ENCODE measurements at regions not wholly inside any gene's neighbourhood (a gene's known extent, or its start where the extent isn't known, plus 50 kb on each side); places are given as distances from the start of the nearest gene placed in this dataset.
"Not testable (repeated sequence)": the region's sequence is repeated elsewhere in the genome, so short reads cannot be mapped to it uniquely, and the experiment has no call there.

GRCh38 chr7:57638666-57639065 is 188.7 kb downstream of the ZNF716 start:
- WGBS, 2 donors: 47 to 65% methylated on average over 2 of the region's 2 CpGs
- no peak overlapping the region for H3K27ac ChIP-seq
- H3K27me3 ChIP-seq: no peaks in the 10 kb centered on the region
- H3K36me3 ChIP-seq (ENCODE audit: low read depth, missing control alignments): no peaks in the 10 kb centered on the region
- no peak for DNase-seq
- intact Hi-C loops (cut with DNase I; ENCODE audit: low total_unique reads): no loop called here
- H3K9me3 ChIP-seq: no peaks in the 10 kb centered on the region
- H3K4me3 ChIP-seq: no peak overlapping the region
- H3K4me1 ChIP-seq: no peaks in the 10 kb centered on the region
- TF ChIP-seq, protein P1, sequence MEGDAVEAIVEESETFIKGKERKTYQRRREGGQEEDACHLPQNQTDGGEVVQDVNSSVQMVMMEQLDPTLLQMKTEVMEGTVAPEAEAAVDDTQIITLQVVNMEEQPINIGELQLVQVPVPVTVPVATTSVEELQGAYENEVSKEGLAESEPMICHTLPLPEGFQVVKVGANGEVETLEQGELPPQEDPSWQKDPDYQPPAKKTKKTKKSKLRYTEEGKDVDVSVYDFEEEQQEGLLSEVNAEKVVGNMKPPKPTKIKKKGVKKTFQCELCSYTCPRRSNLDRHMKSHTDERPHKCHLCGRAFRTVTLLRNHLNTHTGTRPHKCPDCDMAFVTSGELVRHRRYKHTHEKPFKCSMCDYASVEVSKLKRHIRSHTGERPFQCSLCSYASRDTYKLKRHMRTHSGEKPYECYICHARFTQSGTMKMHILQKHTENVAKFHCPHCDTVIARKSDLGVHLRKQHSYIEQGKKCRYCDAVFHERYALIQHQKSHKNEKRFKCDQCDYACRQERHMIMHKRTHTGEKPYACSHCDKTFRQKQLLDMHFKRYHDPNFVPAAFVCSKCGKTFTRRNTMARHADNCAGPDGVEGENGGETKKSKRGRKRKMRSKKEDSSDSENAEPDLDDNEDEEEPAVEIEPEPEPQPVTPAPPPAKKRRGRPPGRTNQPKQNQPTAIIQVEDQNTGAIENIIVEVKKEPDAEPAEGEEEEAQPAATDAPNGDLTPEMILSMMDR (IDR thresholded peaks at IDR 0.05): no peak
- no peak for TF ChIP-seq POLR2A (IDR thresholded peaks at IDR 0.05)

DNA sequence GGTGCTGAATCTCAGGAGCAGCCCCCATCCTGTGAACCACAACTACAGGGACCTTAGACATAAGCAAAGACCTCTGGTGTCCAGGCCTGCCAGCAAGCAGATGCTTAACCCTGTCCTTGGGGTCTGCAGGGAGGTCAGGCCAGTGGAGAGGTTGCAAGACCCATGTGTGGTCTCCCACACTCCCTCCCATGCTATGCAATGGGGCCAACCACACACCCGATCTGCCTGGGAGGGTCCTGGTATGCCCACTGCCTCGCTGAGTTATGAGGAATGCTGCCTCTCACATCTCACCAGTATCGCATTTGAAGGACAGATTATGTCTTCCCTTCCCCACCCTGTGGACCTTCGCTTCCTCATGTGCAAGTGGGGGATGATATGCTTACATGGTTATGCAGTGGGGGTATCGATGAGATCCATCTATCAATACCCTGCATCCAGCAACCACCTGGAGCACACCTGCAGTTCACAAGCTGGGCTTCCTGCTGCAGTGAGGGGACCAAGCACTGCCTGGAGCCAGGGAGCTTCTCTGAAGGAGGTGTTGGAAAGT is 191.6 kb downstream of the ZNF716 start:
- Histone ChIP-seq H3K9me3 (no peaks in the 10 kb centered on the region), H3K27ac (no peak overlapping the region), H3K4me3 (no peak overlapping the region), H3K27me3 (no peaks in the 10 kb centered on the region), H3K4me1 (no peaks in the 10 kb centered on the region), H3K36me3 (ENCODE audit: low read depth, missing control alignments) (no peaks in the 10 kb centered on the region)
- WGBS, 2 donors: 74 to 91% methylated on average over 5 of the region's 5 CpGs
- no peak for TF ChIP-seq POLR2A (IDR thresholded peaks at IDR 0.05)
- TF ChIP-seq, protein P1 (IDR thresholded peaks at IDR 0.05): no peak
- DNase-seq: no peak
- intact Hi-C loops (cut with DNase I; ENCODE audit: low total_unique reads): no loop called here

- no peak overlapping the region for H3K27ac ChIP-seq
- no peaks in the 10 kb centered on the region for H3K27me3 ChIP-seq
- no peaks in the 10 kb centered on the region for H3K4me1 ChIP-seq
- WGBS, 2 donors: 59% methylated on average over 4 of the region's 4 CpGs; no CpG with 5 or more reads in 1 of the 2 donors
- H3K9me3 ChIP-seq: no peaks in the 10 kb centered on the region
- TF ChIP-seq, protein P1 (IDR thresholded peaks at IDR 0.05): no peak
- TF ChIP-seq POLR2A (IDR thresholded peaks at IDR 0.05): no peak
- intact Hi-C loops (cut with DNase I; ENCODE audit: low total_unique reads): no loop called here
- H3K36me3 ChIP-seq (ENCODE audit: low read depth, missing control alignments): no peaks in the 10 kb centered on the region
- no peak overlapping the region for H3K4me3 ChIP-seq
- DNase-seq: no peak
Measured at GRCh38 chr7:57642730-57643129, 192.8 kb downstream of the ZNF716 start.

DNA sequence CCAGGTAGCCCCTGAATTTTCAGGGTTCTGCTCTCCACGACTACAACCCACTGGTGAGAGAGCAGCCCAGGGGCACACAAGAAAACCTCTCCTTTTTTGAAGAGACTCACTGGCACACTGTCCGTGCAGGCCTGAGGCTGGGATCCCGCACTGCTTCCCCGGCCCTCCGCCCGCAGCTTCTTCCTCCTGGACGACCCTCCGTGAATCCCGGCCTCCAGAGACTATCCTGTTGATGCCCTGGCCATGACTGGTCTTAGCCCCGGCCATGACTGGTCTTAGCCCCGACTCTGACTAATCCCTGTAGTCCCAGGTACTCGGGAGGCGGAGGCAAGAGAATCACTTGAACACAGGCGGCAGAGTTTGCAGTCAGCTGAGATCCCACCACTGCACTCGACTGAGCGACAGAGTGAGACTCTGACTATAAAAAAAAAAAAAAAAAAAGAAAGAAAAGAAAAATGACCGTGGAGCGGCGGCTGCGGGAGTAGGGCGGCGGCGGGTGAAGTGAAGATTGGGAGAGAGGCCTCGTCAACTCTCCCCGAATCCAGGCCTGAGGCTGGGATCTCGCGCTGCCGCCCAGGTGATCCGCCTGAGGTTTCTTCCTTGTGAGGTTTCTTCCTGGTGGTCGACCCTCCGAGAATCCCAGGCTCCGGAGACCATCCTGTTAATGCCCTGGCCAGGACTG is 196.4 kb downstream of the ZNF716 start:
- Histone ChIP-seq H3K27ac (no peak overlapping the region), H3K36me3 (ENCODE audit: low read depth, missing control alignments) (no peaks in the 10 kb centered on the region), H3K4me1 (no peaks in the 10 kb centered on the region), H3K9me3 (no peaks in the 10 kb centered on the region), H3K4me3 (peak overlapping the region in 1 of 2 donors; percentile 34), H3K27me3 (no peaks in the 10 kb centered on the region)
- WGBS, 2 donors: 57 to 64% methylated on average over 32 of the region's 32 CpGs
- no peak for DNase-seq
- TF ChIP-seq, protein P1 (IDR thresholded peaks at IDR 0.05): no peak
- TF ChIP-seq POLR2A (IDR thresholded peaks at IDR 0.05): no peak
- intact Hi-C loops (cut with DNase I; ENCODE audit: low total_unique reads): no loop called here

DNA sequence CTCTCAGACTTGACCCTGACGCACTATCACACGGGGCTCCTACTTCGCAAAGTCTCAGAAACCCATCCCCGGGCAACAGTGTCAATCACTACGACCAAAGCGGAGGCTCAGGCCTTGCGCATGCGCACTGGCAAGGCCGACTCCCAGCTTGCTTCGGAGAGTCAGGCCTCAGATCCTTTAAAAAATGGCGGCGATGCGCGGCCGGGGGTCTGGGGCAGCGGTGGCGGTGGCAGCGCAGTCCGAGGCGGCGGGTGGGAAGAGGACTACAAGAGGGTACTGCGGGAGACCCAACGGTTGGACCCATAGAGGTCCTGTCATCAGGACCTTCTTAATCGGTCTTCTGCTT is 196.9 kb downstream of the ZNF716 start:
- Histone ChIP-seq H3K4me3 (peak overlapping the region; percentile 26 to 34), H3K27me3 (no peaks in the 10 kb centered on the region), H3K4me1 (no peaks in the 10 kb centered on the region), H3K27ac (no peak overlapping the region), H3K9me3 (no peaks in the 10 kb centered on the region), H3K36me3 (ENCODE audit: low read depth, missing control alignments) (no peaks in the 10 kb centered on the region)
- 78 to 92% methylated on average over 13 to 24 of the region's 24 CpGs for WGBS, 2 donors
- TF ChIP-seq, protein P1 (IDR thresholded peaks at IDR 0.05): no peak
- no peak for TF ChIP-seq POLR2A (IDR thresholded peaks at IDR 0.05)
- peak; percentile 70 for DNase-seq
- intact Hi-C loops (cut with DNase I; ENCODE audit: low total_unique reads): no loop called here

- H3K4me1 ChIP-seq; intact Hi-C loops (cut with DNase I; ENCODE audit: low total_unique reads); H3K27ac ChIP-seq; H3K9me3 ChIP-seq; H3K36me3 ChIP-seq (ENCODE audit: low read depth, missing control alignments); DNase-seq; H3K27me3 ChIP-seq: not testable (repeated sequence)
- WGBS, 2 donors: 51 to 86% methylated on average over 17 of the region's 17 CpGs
- H3K4me3 ChIP-seq: peak overlapping the region in 1 of 2 donors; percentile 38
Measured at GRCh38 chr7:57650401-57650800, 200.4 kb downstream of the ZNF716 start.

Data from testis (tissue), 2 donors.